ENCODE measurements at regions not wholly inside any gene's neighbourhood (a gene's known extent, or its start where the extent isn't known, plus 50 kb on each side); places are given as distances from the start of the nearest gene placed in this dataset.

- Histone ChIP-seq H3K36me3 (ENCODE audit: control insufficient read depth, insufficient read depth, low read length) (no peaks in the 10 kb centered on the region), H3K27me3 (ENCODE audit: control insufficient read depth, insufficient read depth, low read length) (no peaks in the 10 kb centered on the region), H3K4me3 (ENCODE audit: low read depth, low read length) (no peak overlapping the region)
- no peak for TF ChIP-seq CTCF (IDR thresholded peaks at IDR 0.05; ENCODE audit: insufficient read depth, low read depth, low read length)
- CTCF ChIA-PET, result no interaction called here
- POLR2A ChIA-PET, result no interaction called here
- no peak for DNase-seq (ENCODE audit: low read depth)
Measured at GRCh38 chrX:38871129-38872029, 70.1 kb downstream of the MID1IP1 start.

GRCh38 chrX:38877366-38877765 is 76.1 kb downstream of the MID1IP1 start:
- DNase-seq (ENCODE audit: low read depth), result no peak
- Histone ChIP-seq H3K27me3 (ENCODE audit: control insufficient read depth, insufficient read depth, low read length) (no peaks in the 10 kb centered on the region), H3K4me3 (ENCODE audit: low read depth, low read length) (no peak overlapping the region), H3K36me3 (ENCODE audit: control insufficient read depth, insufficient read depth, low read length) (no peaks in the 10 kb centered on the region)
- TF ChIP-seq CTCF (IDR thresholded peaks at IDR 0.05; ENCODE audit: insufficient read depth, low read depth, low read length), result no peak
- CTCF ChIA-PET, result no interaction called here
- POLR2A ChIA-PET, result no interaction called here

- ChIA-PET CTCF (no interaction called here), POLR2A (no interaction called here)
- no peaks in the 10 kb centered on the region for H3K36me3 ChIP-seq (ENCODE audit: control insufficient read depth, insufficient read depth, low read length)
- TF ChIP-seq CTCF (IDR thresholded peaks at IDR 0.05; ENCODE audit: insufficient read depth, low read depth, low read length), result no peak
- H3K27me3 ChIP-seq (ENCODE audit: control insufficient read depth, insufficient read depth, low read length), result no peaks in the 10 kb centered on the region
- H3K4me3 ChIP-seq (ENCODE audit: low read depth, low read length), result no peak overlapping the region
- no peak for DNase-seq (ENCODE audit: low read depth)
Measured at GRCh38 chrX:38878641-38879340, 77.5 kb downstream of the MID1IP1 start.

- no peak for TF ChIP-seq CTCF (IDR thresholded peaks at IDR 0.05; ENCODE audit: insufficient read depth, low read depth, low read length)
- H3K27me3 ChIP-seq (ENCODE audit: control insufficient read depth, insufficient read depth, low read length), result no peaks in the 10 kb centered on the region
- no peak overlapping the region for H3K4me3 ChIP-seq (ENCODE audit: low read depth, low read length)
- ChIA-PET CTCF (no interaction called here), POLR2A (no interaction called here)
- DNase-seq (ENCODE audit: low read depth), result no peak
- no peaks in the 10 kb centered on the region for H3K36me3 ChIP-seq (ENCODE audit: control insufficient read depth, insufficient read depth, low read length)
Measured at GRCh38 chrX:38879631-38880220, 78.5 kb downstream of the MID1IP1 start.

- no peak for DNase-seq (ENCODE audit: low read depth)
- Histone ChIP-seq H3K27me3 (ENCODE audit: control insufficient read depth, insufficient read depth, low read length) (no peaks in the 10 kb centered on the region), H3K36me3 (ENCODE audit: control insufficient read depth, insufficient read depth, low read length) (no peaks in the 10 kb centered on the region), H3K4me3 (ENCODE audit: low read depth, low read length) (no peak overlapping the region)
- POLR2A ChIA-PET, result no interaction called here
- TF ChIP-seq CTCF (IDR thresholded peaks at IDR 0.05; ENCODE audit: insufficient read depth, low read depth, low read length), result no peak
- CTCF ChIA-PET, result no interaction called here
Measured at GRCh38 chrX:38880296-38880854, 79.1 kb downstream of the MID1IP1 start.

Data from BJ (cell line).